Stimulated activated CD4-positive, alpha-beta T cell treated with anti-CD3 and anti-CD28 coated beads, Interleukin-1b, Interleukin-23, amount 100 ng/mL, for 1 hour (primary cell): ENCODE measurements at regions not wholly inside any gene's neighbourhood (a gene's known extent, or its start where the extent isn't known, plus 50 kb on each side); places are given as distances from the start of the nearest gene placed in this dataset.
"Not testable (repeated sequence)": the region's sequence is repeated elsewhere in the genome, so short reads cannot be mapped to it uniquely, and the experiment has no call there.

Source experiments
- DNase-seq, 2 donors: peaks; one replicate each; pipeline ENCODE4 v3.0.0-alpha.2; 2020; ENCODE audit warnings: low read depth in 2 of 2

DNA sequence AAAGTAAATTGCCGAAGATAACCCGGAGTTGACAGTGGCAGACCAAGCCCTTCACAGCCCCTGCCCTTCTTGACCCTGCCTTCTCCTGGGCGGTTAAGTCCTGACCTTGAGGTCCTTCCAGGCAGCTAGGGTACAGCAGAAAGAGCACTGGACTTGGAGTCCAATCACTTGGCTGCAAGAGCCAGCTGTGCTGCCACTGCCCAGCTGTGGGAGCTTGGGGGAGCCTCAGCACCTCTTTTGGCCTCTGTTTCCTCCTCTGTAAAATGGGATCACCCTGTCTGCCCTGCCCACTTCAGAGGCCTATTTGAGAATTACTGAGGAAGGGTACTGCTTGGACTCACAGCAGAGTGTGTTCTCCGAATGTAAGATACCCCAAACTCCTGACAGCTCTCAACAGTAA is 66.2 kb upstream of the SMAD6 start:
- no peak for DNase-seq

DNA sequence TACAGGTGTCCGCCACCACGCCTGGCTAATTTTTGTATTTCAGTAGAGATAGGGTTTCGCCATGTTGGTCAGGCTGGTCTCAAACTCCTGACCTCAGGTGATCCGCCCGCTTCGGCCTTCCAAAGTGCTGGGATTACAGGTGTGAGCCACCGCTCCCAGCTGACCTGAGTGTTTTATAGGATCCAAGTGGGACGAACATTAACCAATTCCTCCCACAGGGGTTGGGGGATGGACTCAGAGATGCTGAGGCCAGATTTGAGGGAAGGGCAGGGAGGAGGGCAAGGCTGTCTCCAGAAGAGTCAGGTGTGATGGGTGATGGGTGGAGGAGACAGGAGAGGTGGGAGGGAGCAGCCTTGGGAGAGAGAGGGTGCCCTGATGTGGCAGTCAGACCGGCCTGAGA is 65.0 kb upstream of the SMAD6 start:
- DNase-seq, result not testable (repeated sequence)

DNA sequence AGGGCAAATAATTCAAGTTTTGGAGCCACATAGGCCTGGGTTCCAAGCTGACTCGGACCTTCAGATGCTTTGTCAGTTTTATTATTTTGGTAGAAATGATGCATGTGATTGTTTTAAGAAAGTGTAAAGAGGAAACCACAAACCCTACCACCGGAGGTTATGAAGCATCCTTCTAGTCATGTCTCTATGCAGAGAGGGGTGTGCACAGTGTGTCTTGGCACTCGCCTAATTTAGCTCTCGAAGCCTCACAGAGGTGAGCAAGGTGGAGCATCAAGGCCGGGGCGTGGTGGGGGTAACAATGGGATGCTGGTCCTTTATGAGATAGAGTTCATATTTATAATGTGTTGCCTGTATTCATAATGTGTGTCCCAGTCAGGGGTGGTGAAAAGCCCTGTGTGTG is 63.7 kb upstream of the SMAD6 start:
- no peak for DNase-seq

DNA sequence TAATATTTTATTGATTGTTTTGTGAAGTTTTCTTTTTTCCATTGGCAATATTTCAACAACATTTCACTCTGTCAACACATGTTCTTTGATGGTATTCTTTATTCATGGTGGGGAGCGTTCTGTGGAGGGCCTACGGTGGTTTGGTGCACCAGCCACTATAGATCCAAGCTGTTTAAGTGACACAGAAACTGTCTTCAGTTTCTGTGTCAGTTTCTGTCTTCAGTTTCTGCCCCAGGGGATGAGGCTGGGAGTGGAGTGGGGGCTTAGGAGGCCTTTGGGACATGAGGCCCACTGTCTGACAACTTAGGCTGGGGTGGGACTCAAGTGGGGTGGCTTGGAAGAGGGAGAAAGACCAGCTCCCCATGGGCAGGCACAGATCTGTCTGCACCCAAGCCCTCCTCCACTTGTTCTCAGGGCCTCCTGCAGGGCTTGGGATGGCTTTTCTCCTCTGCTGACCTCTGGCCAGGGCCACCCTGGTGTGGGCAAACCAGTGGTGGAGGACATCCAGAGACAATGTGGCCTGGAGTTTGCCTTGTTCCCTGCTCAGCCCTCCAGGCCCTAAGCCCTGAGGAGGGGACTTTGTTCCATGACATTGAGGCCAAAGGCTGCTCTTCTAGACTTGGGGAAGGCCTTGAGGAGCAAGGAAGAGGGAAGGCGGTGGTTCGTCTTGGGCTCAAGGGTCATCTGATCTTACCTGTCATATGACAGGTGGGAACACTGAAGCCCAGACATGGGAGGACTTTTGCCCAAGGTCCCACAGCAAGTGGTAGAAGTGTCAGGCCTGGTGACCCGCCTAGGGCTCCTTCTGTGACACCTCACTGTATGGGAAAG is 60.3 kb upstream of the SMAD6 start:
- no peak for DNase-seq

DNA sequence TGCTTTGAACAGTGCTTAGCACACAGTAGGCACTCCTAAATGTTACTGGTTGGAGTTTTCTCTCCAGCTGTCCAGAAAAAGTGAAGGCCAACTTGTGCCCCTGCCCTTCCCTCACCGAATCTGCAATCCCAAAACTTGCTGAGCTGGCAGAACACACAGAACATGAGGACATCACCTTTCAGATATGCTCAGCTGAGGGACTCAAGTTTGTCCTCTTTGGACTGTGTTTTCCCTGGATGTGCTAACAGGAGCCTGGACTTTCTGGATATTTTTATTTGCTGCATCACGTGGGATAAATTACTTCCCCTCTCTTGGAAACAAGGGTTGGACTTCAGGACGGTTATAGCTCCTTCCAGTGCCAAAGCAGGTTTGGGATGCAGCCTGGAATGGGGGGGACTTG is 59.5 kb upstream of the SMAD6 start:
- no peak for DNase-seq

DNA sequence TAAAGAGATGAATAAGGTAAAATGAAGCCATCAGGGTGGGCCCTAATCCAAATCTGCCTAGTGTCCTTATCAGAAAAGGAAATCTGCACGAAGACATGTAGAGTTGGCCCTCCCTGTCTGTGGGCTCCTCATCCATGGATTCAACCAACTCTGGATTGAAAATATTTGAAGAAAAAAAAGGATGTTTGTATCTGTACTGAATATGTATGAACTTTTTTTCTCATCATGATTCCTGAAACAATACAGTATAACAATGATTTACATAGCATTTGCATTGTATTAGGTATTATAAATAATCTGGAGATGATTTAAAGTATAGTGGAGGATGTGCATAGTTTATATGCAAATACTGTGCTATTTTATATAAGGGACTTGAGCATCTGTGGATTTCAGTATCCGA is 59.0 kb upstream of the SMAD6 start:
- DNase-seq, result no peak

DNA sequence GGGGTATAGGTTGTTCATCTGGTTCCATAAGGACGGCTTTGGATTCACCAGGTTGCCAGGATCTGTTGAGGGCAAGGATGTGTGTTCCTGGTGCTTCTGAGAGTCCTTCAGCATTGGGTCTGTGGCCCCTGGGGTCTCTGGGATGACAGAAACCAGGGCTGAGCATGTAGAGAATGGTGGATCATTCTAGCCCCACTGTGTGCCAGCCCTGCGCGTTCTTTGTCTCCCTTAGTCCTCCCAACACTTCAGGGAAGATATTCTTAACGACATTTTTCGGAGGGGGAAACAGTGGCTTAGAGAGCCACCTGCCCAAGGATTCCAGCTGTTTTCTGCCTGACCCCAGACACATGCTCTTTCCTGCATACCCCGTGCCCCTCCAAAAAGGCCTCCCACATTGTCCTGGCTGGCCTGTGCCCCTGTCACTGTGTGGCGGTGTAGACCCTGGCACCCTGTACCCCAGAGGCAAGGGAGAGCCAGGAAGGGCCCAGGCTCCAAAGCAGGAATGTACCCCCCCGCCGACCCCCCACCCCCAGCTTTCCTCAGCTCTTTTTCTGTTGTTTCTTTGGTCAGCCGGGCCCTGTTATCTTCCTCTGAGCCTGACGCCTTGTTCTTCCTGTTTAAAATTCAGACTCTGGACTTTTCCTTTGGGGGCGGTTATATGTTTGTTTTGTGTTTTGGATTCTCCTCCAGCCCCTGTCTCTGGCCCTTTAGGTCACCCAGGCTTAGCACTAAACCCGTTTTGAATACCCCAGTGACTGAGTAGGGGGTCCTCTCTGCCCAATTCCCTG is 57.8 kb upstream of the SMAD6 start:
- DNase-seq, result no peak

DNA sequence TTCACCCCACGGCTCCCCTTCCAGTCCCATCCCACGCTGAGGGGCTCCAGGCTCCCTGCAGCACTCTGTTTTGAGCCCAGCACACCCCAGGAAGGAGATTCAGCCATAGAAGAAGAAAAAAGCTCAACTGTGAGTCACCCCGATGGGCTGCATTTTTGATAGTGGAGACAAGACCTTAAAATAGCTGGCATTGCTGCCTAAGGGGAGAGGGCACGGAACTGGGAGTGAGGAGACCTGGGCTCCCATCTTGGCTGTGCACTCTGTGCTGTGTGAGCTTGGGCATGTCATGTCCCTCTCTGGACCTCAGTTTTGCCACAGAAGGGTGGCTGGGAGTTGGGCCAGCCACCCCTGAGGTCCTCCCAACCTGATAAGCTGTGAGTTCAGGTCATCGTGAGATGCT is 57.2 kb upstream of the SMAD6 start:
- no peak for DNase-seq

DNA sequence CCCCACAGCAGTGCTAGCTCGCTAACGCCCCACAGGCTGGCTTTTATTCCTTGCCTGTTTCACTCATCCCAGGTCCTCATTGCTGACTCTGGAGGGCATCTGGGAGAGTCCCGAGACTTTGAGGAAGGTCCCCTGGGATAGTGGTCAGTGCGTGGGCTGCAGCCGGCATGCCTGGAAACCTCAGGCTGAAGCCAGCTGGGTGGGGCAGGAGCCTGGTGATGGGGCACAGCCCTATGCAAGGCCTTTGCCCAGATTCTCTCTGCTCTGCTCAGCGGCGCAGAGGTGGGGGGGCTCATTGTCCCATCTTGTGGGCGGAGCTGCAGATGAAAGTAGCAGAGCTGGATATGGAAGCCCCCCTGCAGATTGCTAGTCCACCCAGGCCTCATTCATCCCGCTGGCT is 55.7 kb upstream of the SMAD6 start:
- DNase-seq, result no peak

DNA sequence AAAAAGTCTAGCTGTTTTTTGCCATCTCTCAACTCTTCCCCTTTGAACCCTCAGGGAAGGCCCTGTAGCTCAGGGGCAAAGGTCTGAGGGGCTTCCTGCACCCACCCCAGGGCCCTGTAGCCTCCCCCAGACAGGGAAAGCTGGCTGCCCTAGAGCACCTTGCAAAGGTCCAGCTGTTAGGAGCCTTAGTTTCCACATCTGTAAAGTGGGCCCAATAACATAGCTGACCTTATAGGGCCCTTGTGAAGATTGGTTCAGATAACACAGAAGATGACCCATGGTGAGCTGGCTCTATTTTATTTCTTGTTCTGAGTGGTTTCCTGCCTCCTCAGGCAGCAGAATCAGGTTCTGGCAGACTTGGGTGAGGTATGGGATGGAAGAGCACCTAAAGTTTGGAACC is 55.2 kb upstream of the SMAD6 start:
- DNase-seq, result no peak

DNA sequence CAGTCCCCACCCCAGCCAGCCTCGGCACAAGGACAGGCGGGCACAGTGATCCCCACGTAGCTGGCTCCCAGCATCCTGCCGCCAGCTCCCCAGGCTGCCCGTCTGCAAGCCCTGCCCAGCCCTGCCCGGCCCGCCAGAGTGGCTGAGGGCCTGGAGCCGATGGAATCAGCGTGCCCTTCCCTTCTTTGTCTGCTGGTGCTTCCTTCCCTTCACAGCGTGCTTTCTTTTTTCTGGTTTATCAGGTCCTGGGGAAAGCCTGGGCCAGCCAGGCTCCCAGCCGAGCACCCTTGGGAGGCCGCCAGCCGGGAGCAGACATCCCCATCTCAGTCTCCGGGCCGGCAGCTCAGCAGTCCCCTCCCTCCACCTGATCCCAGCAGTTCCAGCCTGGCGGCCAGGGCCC is 54.7 kb upstream of the SMAD6 start:
- DNase-seq, result no peak

DNA sequence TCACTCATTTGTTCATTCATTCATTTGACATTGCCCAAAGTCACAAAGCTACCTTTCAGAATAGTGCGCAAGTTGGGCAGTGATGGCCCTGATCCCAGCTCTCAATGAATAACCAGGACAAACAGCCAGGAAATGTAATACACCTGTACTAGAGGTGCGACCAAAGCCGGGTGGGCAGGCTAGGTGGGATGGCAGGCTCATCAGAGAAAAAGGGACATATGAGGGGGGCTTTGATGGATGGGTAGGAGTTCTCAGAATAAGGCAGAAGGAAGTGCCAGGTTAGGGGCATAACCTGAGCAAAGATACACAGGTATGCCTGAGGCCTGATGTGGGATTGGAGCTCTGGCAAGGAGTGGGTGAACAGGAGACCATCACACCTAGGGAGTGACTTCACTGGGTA is 53.4 kb upstream of the SMAD6 start:
- no peak for DNase-seq

DNA sequence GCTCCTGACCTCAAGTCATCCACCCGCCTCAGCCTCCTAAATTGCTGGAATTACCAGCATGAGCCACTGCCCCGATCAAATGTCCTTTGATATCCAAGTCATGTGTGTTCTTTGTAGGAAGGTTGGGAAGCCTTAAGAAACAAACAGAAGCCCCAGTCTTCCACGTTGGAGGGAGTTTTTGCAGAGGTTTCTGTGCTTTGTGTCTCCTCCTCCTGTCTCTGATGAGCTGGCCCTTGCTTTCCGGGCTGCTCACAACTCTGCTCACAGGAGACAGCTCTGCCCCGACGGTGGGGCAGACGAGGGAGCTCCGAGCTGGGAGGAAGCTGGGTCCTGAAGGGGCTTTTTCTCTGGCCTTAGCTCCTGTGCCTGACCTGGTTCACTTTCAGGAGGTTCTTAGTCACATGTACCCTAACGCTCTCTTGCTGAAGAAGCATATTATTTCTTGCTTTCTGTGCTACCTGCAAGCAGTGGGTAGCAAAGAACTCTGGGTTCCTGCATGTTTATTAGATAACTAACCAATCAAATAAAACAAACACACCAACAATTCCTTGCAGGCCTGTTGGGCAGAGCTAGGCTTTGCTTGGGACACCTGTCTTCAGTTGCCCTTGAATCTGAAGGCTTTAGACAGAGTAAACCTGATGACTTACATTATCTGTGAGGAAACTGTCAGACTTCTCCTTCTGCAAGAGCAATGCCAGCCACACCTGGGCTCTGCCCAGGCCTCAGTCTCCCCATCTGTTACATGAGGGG is 52.6 kb upstream of the SMAD6 start:
- no peak for DNase-seq

DNA sequence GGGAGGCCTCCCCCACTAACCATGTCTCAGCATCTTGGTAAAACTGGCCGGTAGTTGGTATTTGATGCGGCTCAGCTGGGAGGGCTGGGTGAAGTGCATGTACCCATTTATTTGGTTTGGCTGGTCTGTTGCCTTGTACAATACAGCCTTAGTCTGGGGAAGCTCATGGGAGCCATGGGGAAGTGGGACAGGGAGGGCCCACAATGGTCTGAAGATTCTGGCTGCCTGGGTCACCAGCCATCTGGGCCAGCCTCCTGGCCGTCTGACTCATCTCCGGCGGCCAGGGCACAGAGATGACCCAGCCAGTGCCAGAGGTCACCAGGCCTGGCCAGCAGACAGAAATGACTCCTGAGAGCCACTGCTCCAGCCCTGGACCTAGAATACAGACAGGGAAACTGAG is 51.6 kb upstream of the SMAD6 start:
- DNase-seq, result no peak

DNA sequence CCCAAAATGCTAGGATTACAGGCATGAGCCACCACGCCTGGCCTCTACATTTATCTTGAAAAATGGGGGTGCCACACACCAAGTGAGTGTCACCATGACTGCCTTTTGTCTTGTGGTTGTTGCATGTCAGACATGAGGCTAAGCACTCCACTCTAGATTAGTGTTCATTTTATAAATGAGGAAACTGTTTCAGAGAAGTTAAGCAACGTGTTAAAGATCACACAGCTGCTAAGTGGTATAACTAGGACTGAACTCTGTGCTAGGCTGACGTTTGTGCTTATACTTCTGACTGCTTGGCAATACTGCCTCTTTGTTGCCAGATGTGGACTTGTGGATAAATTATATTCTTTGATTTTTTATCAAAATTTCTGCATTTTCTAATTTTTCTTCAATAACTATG is 50.8 kb upstream of the SMAD6 start:
- DNase-seq, result no peak

DNA sequence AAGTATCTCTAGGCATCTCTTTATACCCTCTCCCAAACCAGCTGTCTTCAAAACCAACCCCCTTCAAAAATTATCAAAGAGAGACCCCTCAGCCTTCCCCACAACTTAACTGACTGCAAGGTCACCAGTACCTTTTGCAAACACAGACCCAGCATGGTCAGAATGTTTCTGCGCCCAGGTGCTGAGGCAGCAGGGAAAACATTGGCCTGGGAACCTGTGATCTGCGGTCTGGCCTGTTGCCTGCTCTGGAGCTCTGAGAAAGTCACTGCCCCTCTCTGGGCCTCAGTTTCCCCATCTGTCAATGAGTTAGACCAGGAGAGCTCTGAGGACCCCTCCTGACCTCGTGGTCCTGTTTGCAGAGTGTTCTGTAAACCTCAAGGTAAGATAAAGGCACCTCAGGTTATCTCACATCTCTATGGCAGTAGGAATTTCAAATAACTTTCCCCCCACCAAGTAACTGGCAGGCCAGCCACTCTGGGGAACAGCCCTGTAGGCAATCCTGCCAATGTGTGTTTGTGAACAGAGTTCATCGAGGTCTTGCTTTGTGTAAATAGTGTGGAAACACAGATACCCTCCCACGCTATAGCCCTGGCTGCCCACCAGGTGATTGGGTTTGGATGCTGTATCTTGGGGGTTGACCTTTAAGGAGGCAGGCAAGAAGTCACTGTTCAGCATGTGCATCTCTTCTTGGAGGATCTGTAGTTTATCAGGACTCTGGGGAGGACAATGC is 50.0 kb upstream of the SMAD6 start:
- DNase-seq, result no peak
